GM23338 (cell line): ENCODE measurements at regions not wholly inside any gene's neighbourhood (a gene's known extent, or its start where the extent isn't known, plus 50 kb on each side); places are given as distances from the start of the nearest gene placed in this dataset.

Experiments used
- ATAC-seq: fragments of 200-7000 bp; cut with Tn5 transposase; 3 replicates; pipeline ENCODE4 v1.9.1; 2020
- DNase-seq: peaks from one replicate; pipeline ENCODE4 v3.0.0-alpha.2; 2015; ENCODE audit warnings: low spot score
- H2AFZ ChIP-seq: fragments of 200-600 bp; sonication (generic); 2 replicates; pipeline ENCODE4 v1.8.0; 2016; ENCODE audit warnings: antibody characterized with exemption, mild to moderate bottlenecking, moderate library complexity
- H3F3A ChIP-seq: fragments of 200-600 bp; sonication (generic); replicated peaks from 2 replicates; pipeline ENCODE4 v1.8.0; 2017; ENCODE audit warnings: antibody characterized with exemption, mixed run types, low read depth
- H3K27ac ChIP-seq: fragments of 200-600 bp; sonication (generic); 2 replicates; pipeline ENCODE4 v1.6.1; 2016; ENCODE audit warnings: low read depth
- H3K27me3 ChIP-seq: fragments of 200-600 bp; sonication (generic); 2 replicates; pipeline ENCODE4 v1.8.0; 2016; ENCODE audit warnings: mild to moderate bottlenecking, mixed run types, moderate library complexity; ENCODE audit not compliant: insufficient read depth
- H3K36me3 ChIP-seq: fragments of 200-600 bp; sonication (generic); 2 replicates; pipeline ENCODE4 v1.8.0; 2016; ENCODE audit warnings: mild to moderate bottlenecking; ENCODE audit not compliant: insufficient read depth
- H3K4me1 ChIP-seq: fragments of 200-600 bp; sonication (generic); 2 replicates; pipeline ENCODE4 v1.8.0; 2016; ENCODE audit warnings: mild to moderate bottlenecking, moderate library complexity; ENCODE audit not compliant: insufficient read depth
- H3K4me2 ChIP-seq: fragments of 200-600 bp; sonication (generic); 2 replicates; pipeline ENCODE4 v1.7.1; 2017; ENCODE audit warnings: mixed run types
- H3K4me3 ChIP-seq: fragments of 200-600 bp; sonication (generic); 2 replicates; pipeline ENCODE4 v1.6.1; 2016; ENCODE audit warnings: mixed run types
- H3K79me2 ChIP-seq: fragments of 200-600 bp; sonication (generic); replicated peaks from 2 replicates; pipeline ENCODE4 v1.8.0; 2017; ENCODE audit warnings: mild to moderate bottlenecking; ENCODE audit not compliant: insufficient read depth
- H3K9me2 ChIP-seq: fragments of 200-600 bp; sonication (generic); 2 replicates; pipeline ENCODE4 v1.8.0; 2017; ENCODE audit not compliant: insufficient read depth
- H4K20me1 ChIP-seq: fragments of 200-600 bp; sonication (generic); replicated peaks from 2 replicates; pipeline ENCODE4 v1.8.0; 2017; ENCODE audit warnings: mild to moderate bottlenecking; ENCODE audit not compliant: insufficient read depth
- H3K27ac Mint-ChIP-seq: 2 replicates; pipeline ENCODE4 v1.8.0; 2020; ENCODE audit warnings: inconsistent platforms, mild to moderate bottlenecking, moderate library complexity, mixed read lengths
- H3K27me3 Mint-ChIP-seq: 3 replicates; pipeline ENCODE4 v1.8.0; 2022; ENCODE audit warnings: low read depth, mild to moderate bottlenecking, moderate library complexity, mixed read lengths, inconsistent platforms; ENCODE audit not compliant: insufficient read depth, poor library complexity
- H3K36me3 Mint-ChIP-seq: 3 replicates; pipeline ENCODE4 v1.8.0; 2021; ENCODE audit warnings: low read depth, mild to moderate bottlenecking, inconsistent platforms, moderate library complexity, mixed read lengths
- H3K4me1 Mint-ChIP-seq: 3 replicates; pipeline ENCODE4 v1.8.0; 2020; ENCODE audit warnings: mild to moderate bottlenecking, inconsistent platforms, mixed read lengths
- H3K4me3 Mint-ChIP-seq: 3 replicates; pipeline ENCODE4 v1.8.0; 2021; ENCODE audit warnings: moderate library complexity, mild to moderate bottlenecking, inconsistent platforms, mixed read lengths
- H3K9me3 Mint-ChIP-seq: 3 replicates; pipeline ENCODE4 v1.8.0; 2020; ENCODE audit warnings: moderate library complexity, mild to moderate bottlenecking, inconsistent platforms, mixed read lengths
- CREB1 ChIP-seq: fragments of 250-450 bp; sonication (Bioruptor Pico); IDR thresholded peaks from 2 replicates; pipeline ENCODE4 v1.5.0; 2020; ENCODE audit warnings: low read depth, mild to moderate bottlenecking, moderate library complexity
- ETS1 ChIP-seq: IDR thresholded peaks from 2 replicates; pipeline ENCODE4 v1.6.1; 2016; ENCODE audit warnings: antibody characterized with exemption
- EZH2 ChIP-seq: fragments of 200-600 bp; sonication (generic); IDR thresholded peaks from one replicate; pipeline ENCODE4 v1.8.0; 2017; ENCODE audit warnings: antibody characterized with exemption, mild to moderate bottlenecking, low read depth; ENCODE audit not compliant: unreplicated experiment
- EZH2phosphoT487 ChIP-seq: fragments of 200-600 bp; sonication (generic); IDR thresholded peaks from one replicate; pipeline ENCODE4 v1.8.1; 2018; ENCODE audit warnings: antibody characterized with exemption; ENCODE audit not compliant: unreplicated experiment
- JUNB ChIP-seq: IDR thresholded peaks from one replicate; pipeline ENCODE4 v1.6.1; 2016; ENCODE audit warnings: antibody characterized with exemption; ENCODE audit not compliant: unreplicated experiment
- NANOG ChIP-seq: IDR thresholded peaks from 2 replicates; pipeline ENCODE4 v1.6.1; 2016; ENCODE audit warnings: antibody characterized with exemption, borderline replicate concordance
- POLR2AphosphoS5 ChIP-seq: IDR thresholded peaks from 2 replicates; pipeline ENCODE4 v1.6.1; 2016; ENCODE audit warnings: antibody characterized with exemption, low read depth
- REST ChIP-seq: IDR thresholded peaks from one replicate; pipeline ENCODE4 v1.6.1; 2018; ENCODE audit warnings: antibody characterized with exemption; ENCODE audit not compliant: unreplicated experiment
- STAT1 ChIP-seq: IDR thresholded peaks from one replicate; pipeline ENCODE4 v1.6.1; 2016; ENCODE audit warnings: antibody characterized with exemption; ENCODE audit not compliant: unreplicated experiment
- ZNF114 ChIP-seq: fragments of 250-450 bp; sonication (Bioruptor Pico); IDR thresholded peaks from 2 replicates; pipeline ENCODE4 v1.5.0; 2020; ENCODE audit warnings: mild to moderate bottlenecking, moderate library complexity
- ZNF331 ChIP-seq: fragments of 250-450 bp; sonication (Bioruptor Pico); IDR thresholded peaks from 2 replicates; pipeline ENCODE4 v1.5.0; 2020; ENCODE audit warnings: low read depth, mild to moderate bottlenecking, moderate library complexity
- TF ChIP-seq, protein P1 (sequence below), 2 experiments: fragments of 200-600 bp in 1 of 2; sonication (generic) in 1 of 2; conservative IDR thresholded peaks; 2 replicates each; pipeline versions ENCODE4 v1.5.1 to v1.6.1; 2016 to 2017; ENCODE audit warnings: antibody characterized with exemption in 2 of 2, low read depth in 2 of 2, mild to moderate bottlenecking in 2 of 2, moderate library complexity in 1 of 2
- TF ChIP-seq, protein P2 (sequence below): fragments of 250-450 bp; sonication (Bioruptor Pico); IDR thresholded peaks from 2 replicates; pipeline ENCODE4 v1.5.0; 2020; ENCODE audit warnings: mild to moderate bottlenecking, moderate library complexity

DNA sequence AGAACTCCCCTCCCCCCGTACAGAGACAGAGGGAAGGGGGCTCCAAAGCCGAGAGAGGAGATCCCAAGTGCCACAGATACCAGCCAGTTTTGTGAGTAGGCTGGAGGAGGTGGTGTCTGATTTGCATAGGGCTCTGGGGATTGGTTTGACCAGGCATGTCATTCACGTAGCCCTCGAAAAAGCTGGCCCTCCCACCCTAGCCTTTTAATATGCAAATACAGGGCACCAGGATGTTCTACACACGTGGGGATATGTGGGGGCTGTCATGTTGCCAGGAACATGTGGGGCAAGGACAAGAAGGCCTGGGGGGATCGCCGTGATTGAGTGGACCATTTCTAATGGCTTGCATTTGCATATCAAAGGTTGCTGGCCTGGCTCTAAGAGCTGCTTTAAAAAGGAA is 272.9 kb downstream of the PPP1R2C start (continued):
- TF ChIP-seq ZNF331 (CRISPR knock-in tag), result no peak

GRCh38 chrX:42499620-42500019 is 278.3 kb downstream of the PPP1R2C start:
- no peaks in the 10 kb centered on the region for H3K36me3 ChIP-seq
- no peaks in the 10 kb centered on the region; the same call in 2 of the 3 replicates for H3K9me3 Mint-ChIP-seq
- no peaks in the 10 kb centered on the region for H4K20me1 ChIP-seq
- H3K27ac Mint-ChIP-seq, result no peak overlapping the region
- H3K4me1 ChIP-seq, result no peaks in the 10 kb centered on the region
- ATAC-seq, result no peak
- H3K4me1 Mint-ChIP-seq, result peaks cover under 1% of the 10 kb centered on the region; the same call in 1 of the 3 replicates
- no peak overlapping the region for H3K4me3 ChIP-seq
- no peak overlapping the region for H2AFZ ChIP-seq
- no peaks in the 10 kb centered on the region for H3F3A ChIP-seq
- TF ChIP-seq REST (no peak), ETS1 (no peak), ZNF114 (no peak), NANOG (no peak), STAT1 (no peak), EZH2 (no peak), ZNF331 (CRISPR knock-in tag) (no peak), CREB1 (CRISPR knock-in tag) (no peak), POLR2AphosphoS5 (no peak), JUNB (no peak), EZH2phosphoT487 (no peak)
- TF ChIP-seq, protein P1, sequence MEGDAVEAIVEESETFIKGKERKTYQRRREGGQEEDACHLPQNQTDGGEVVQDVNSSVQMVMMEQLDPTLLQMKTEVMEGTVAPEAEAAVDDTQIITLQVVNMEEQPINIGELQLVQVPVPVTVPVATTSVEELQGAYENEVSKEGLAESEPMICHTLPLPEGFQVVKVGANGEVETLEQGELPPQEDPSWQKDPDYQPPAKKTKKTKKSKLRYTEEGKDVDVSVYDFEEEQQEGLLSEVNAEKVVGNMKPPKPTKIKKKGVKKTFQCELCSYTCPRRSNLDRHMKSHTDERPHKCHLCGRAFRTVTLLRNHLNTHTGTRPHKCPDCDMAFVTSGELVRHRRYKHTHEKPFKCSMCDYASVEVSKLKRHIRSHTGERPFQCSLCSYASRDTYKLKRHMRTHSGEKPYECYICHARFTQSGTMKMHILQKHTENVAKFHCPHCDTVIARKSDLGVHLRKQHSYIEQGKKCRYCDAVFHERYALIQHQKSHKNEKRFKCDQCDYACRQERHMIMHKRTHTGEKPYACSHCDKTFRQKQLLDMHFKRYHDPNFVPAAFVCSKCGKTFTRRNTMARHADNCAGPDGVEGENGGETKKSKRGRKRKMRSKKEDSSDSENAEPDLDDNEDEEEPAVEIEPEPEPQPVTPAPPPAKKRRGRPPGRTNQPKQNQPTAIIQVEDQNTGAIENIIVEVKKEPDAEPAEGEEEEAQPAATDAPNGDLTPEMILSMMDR (conservative IDR thresholded peaks at IDR 0.05; ENCODE audit: low read depth in 2 of 2), result no peak
- TF ChIP-seq, protein P2, sequence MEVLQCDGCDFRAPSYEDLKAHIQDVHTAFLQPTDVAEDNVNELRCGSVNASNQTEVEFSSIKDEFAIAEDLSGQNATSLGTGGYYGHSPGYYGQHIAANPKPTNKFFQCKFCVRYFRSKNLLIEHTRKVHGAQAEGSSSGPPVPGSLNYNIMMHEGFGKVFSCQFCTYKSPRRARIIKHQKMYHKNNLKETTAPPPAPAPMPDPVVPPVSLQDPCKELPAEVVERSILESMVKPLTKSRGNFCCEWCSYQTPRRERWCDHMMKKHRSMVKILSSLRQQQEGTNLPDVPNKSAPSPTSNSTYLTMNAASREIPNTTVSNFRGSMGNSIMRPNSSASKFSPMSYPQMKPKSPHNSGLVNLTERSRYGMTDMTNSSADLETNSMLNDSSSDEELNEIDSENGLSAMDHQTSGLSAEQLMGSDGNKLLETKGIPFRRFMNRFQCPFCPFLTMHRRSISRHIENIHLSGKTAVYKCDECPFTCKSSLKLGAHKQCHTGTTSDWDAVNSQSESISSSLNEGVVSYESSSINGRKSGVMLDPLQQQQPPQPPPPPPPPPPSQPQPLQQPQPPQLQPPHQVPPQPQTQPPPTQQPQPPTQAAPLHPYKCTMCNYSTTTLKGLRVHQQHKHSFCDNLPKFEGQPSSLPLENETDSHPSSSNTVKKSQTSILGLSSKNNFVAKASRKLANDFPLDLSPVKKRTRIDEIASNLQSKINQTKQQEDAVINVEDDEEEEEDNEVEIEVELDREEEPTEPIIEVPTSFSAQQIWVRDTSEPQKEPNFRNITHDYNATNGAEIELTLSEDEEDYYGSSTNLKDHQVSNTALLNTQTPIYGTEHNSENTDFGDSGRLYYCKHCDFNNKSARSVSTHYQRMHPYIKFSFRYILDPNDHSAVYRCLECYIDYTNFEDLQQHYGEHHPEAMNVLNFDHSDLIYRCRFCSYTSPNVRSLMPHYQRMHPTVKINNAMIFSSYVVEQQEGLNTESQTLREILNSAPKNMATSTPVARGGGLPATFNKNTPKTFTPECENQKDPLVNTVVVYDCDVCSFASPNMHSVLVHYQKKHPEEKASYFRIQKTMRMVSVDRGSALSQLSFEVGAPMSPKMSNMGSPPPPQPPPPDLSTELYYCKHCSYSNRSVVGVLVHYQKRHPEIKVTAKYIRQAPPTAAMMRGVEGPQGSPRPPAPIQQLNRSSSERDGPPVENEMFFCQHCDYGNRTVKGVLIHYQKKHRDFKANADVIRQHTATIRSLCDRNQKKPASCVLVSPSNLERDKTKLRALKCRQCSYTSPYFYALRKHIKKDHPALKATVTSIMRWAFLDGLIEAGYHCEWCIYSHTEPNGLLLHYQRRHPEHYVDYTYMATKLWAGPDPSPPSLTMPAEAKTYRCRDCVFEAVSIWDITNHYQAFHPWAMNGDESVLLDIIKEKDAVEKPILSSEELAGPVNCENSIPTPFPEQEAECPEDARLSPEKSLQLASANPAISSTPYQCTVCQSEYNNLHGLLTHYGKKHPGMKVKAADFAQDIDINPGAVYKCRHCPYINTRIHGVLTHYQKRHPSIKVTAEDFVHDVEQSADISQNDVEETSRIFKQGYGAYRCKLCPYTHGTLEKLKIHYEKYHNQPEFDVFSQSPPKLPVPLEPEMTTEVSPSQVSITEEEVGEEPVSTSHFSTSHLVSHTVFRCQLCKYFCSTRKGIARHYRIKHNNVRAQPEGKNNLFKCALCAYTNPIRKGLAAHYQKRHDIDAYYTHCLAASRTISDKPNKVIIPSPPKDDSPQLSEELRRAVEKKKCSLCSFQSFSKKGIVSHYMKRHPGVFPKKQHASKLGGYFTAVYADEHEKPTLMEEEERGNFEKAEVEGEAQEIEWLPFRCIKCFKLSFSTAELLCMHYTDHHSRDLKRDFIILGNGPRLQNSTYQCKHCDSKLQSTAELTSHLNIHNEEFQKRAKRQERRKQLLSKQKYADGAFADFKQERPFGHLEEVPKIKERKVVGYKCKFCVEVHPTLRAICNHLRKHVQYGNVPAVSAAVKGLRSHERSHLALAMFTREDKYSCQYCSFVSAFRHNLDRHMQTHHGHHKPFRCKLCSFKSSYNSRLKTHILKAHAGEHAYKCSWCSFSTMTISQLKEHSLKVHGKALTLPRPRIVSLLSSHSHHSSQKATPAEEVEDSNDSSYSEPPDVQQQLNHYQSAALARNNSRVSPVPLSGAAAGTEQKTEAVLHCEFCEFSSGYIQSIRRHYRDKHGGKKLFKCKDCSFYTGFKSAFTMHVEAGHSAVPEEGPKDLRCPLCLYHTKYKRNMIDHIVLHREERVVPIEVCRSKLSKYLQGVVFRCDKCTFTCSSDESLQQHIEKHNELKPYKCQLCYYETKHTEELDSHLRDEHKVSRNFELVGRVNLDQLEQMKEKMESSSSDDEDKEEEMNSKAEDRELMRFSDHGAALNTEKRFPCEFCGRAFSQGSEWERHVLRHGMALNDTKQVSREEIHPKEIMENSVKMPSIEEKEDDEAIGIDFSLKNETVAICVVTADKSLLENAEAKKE (CRISPR knock-in tag), result no peak
- H3K4me3 Mint-ChIP-seq, result no peak overlapping the region
- H3K27me3 ChIP-seq, result no peaks in the 10 kb centered on the region
- no peak overlapping the region for H3K27ac ChIP-seq
- no peaks in the 10 kb centered on the region for H3K36me3 Mint-ChIP-seq
- no peaks in the 10 kb centered on the region for H3K79me2 ChIP-seq
- no peaks in the 10 kb centered on the region for H3K27me3 Mint-ChIP-seq
- no peaks in the 10 kb centered on the region for H3K9me2 ChIP-seq
- DNase-seq, result no peak
- H3K4me2 ChIP-seq, result no peak overlapping the region
